C4-2B (cell line): ENCODE measurements at regions not wholly inside any gene's neighbourhood (a gene's known extent, or its start where the extent isn't known, plus 50 kb on each side); places are given as distances from the start of the nearest gene placed in this dataset.

Experiments used
- ZFX ChIP-seq: fragments of 450-650 bp; IDR thresholded peaks from 2 replicates; pipeline ENCODE4 v1.6.1; 2017
- TF ChIP-seq, protein P1 (sequence below): fragments of 450-650 bp; conservative IDR thresholded peaks from 2 replicates; pipeline ENCODE4 v1.5.1; 2017; ENCODE audit warnings: mild to moderate bottlenecking

GRCh38 chr11:90601261-90601660 lies 378.4 kb upstream of the CHORDC1 start:
- TF ChIP-seq, protein P1, sequence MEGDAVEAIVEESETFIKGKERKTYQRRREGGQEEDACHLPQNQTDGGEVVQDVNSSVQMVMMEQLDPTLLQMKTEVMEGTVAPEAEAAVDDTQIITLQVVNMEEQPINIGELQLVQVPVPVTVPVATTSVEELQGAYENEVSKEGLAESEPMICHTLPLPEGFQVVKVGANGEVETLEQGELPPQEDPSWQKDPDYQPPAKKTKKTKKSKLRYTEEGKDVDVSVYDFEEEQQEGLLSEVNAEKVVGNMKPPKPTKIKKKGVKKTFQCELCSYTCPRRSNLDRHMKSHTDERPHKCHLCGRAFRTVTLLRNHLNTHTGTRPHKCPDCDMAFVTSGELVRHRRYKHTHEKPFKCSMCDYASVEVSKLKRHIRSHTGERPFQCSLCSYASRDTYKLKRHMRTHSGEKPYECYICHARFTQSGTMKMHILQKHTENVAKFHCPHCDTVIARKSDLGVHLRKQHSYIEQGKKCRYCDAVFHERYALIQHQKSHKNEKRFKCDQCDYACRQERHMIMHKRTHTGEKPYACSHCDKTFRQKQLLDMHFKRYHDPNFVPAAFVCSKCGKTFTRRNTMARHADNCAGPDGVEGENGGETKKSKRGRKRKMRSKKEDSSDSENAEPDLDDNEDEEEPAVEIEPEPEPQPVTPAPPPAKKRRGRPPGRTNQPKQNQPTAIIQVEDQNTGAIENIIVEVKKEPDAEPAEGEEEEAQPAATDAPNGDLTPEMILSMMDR, result no peak
- no peak for TF ChIP-seq ZFX
